Bone marrow (tissue), 2 donors: ENCODE measurements at regions not wholly inside any gene's neighbourhood (a gene's known extent, or its start where the extent isn't known, plus 50 kb on each side); places are given as distances from the start of the nearest gene placed in this dataset.

Experiments used
- DNase-seq, 2 donors: peaks; one replicate each; lab custom pipeline; 2025; lab: John Stamatoyannopoulos, UW

- no peak for DNase-seq
These were observed 260.7 kb upstream of the CSF3R start for GRCh38 chr1:36743286-36744005.

- no peak for DNase-seq
These were observed 258.4 kb upstream of the CSF3R start for GRCh38 chr1:36741066-36741465.

GRCh38 chr1:36740446-36740845, 257.7 kb upstream of the CSF3R start:
- no peak for DNase-seq

GRCh38 chr1:36739703-36740289, 257.1 kb upstream of the CSF3R start:
- DNase-seq, result no peak

GRCh38 chr1:36738245-36738644, 255.5 kb upstream of the CSF3R start:
- DNase-seq, result no peak

GRCh38 chr1:36737767-36738166, 255.1 kb upstream of the CSF3R start:
- no peak for DNase-seq

- DNase-seq, result no peak
These were observed 254.4 kb upstream of the CSF3R start for GRCh38 chr1:36737038-36737555.

GRCh38 chr1:36735939-36736730, 253.4 kb upstream of the CSF3R start:
- DNase-seq, result no peak

- no peak for DNase-seq
These were observed 252.7 kb upstream of the CSF3R start for GRCh38 chr1:36735436-36735835.

GRCh38 chr1:36734356-36734755, 251.6 kb upstream of the CSF3R start:
- no peak for DNase-seq

- DNase-seq, result no peak
These were observed 251.0 kb upstream of the CSF3R start for GRCh38 chr1:36733748-36734147.

GRCh38 chr1:36732015-36732356, 249.3 kb upstream of the CSF3R start:
- no peak for DNase-seq

GRCh38 chr1:36731226-36732014, 248.7 kb upstream of the CSF3R start:
- DNase-seq, result no peak

- DNase-seq, result no peak
These were observed 247.9 kb upstream of the CSF3R start for GRCh38 chr1:36730599-36730998.

GRCh38 chr1:36729716-36730510, 247.2 kb upstream of the CSF3R start:
- no peak for DNase-seq

- DNase-seq, result no peak
These were observed 246.6 kb upstream of the CSF3R start for GRCh38 chr1:36729289-36729688.

- no peak for DNase-seq
These were observed 246.1 kb upstream of the CSF3R start for GRCh38 chr1:36728846-36729245.

GRCh38 chr1:36728051-36728450, 245.3 kb upstream of the CSF3R start:
- DNase-seq, result no peak

- DNase-seq, result no peak
These were observed 242.4 kb upstream of the CSF3R start for GRCh38 chr1:36725151-36725550.

GRCh38 chr1:36723813-36724212, 241.1 kb upstream of the CSF3R start:
- DNase-seq, result no peak

GRCh38 chr1:36722871-36723270, 240.2 kb upstream of the CSF3R start:
- DNase-seq, result no peak
